PC-3 (cell line): ENCODE measurements at regions not wholly inside any gene's neighbourhood (a gene's known extent, or its start where the extent isn't known, plus 50 kb on each side); places are given as distances from the start of the nearest gene placed in this dataset.

Experiments used
- ATAC-seq: fragments of 200-7000 bp; cut with Tn5 transposase; 2 replicates; pipeline ENCODE4 v1.9.1; 2020; ENCODE audit warnings: mild to moderate bottlenecking, moderate library complexity
- BruUV-seq: library from RNA; stranded (reverse); fragments of 400-500 nt; replicated peaks from 2 replicates; lab custom pipeline; 2021; lab: Mats Ljungman, UMichigan
- CTCF ChIA-PET: fragments of 300-600 bp; sonication (Branson Sonifier 250); formaldehyde crosslinking; loops from one replicate; lab custom pipeline; 2022; ENCODE audit warnings: antibody characterized with exemption; lab: Charles Lee
- POLR2A ChIA-PET: fragments of 300-600 bp; sonication (Branson Sonifier 250); formaldehyde crosslinking; loops from one replicate; lab custom pipeline; 2022; ENCODE audit warnings: antibody characterized with exemption; ENCODE audit not compliant: unreplicated experiment; lab: Charles Lee
- DNase-seq: peaks from one replicate; pipeline ENCODE4 v3.0.0-alpha.2; 2015
- H2AFZ ChIP-seq: fragments of 300-600 bp; sonication (generic); 2 replicates; pipeline ENCODE4 v1.6.0; 2016; ENCODE audit warnings: antibody characterized with exemption, low read length
- H3F3A ChIP-seq: fragments of 300-600 bp; sonication (generic); one replicate; pipeline ENCODE4 v1.6.0; 2017; ENCODE audit warnings: antibody characterized with exemption, low read length, control low read depth, mild to moderate bottlenecking; ENCODE audit not compliant: unreplicated experiment
- H3K27ac ChIP-seq: fragments of 300-600 bp; sonication (generic); 2 replicates; pipeline ENCODE4 v1.5.1; 2016; ENCODE audit warnings: mild to moderate bottlenecking, low read length
- H3K27me3 ChIP-seq: fragments of 300-600 bp; sonication (generic); 2 replicates; pipeline ENCODE4 v1.6.1; 2016; ENCODE audit warnings: low read length, mixed read lengths
- H3K36me3 ChIP-seq: fragments of 300-600 bp; sonication (generic); 2 replicates; pipeline ENCODE4 v1.6.1; 2016; ENCODE audit warnings: low read depth, mixed run types, low read length, mixed read lengths
- H3K4me1 ChIP-seq: fragments of 300-600 bp; sonication (generic); 2 replicates; pipeline ENCODE4 v1.5.1; 2016; ENCODE audit warnings: low read length; ENCODE audit not compliant: insufficient read depth
- H3K4me2 ChIP-seq: fragments of 300-600 bp; sonication (generic); 2 replicates; pipeline ENCODE4 v1.6.0; 2016; ENCODE audit warnings: low read length
- H3K4me3 ChIP-seq: fragments of 300-600 bp; sonication (generic); 2 replicates; pipeline ENCODE4 v1.5.1; 2016; ENCODE audit warnings: mild to moderate bottlenecking, low read length, mixed read lengths
- H3K79me2 ChIP-seq: fragments of 300-600 bp; sonication (generic); 2 replicates; pipeline ENCODE4 v1.6.1; 2017; ENCODE audit warnings: low read length, mixed read lengths
- H3K9ac ChIP-seq: fragments of 300-600 bp; sonication (generic); 2 replicates; pipeline ENCODE4 v1.6.0; 2016; ENCODE audit warnings: mild to moderate bottlenecking, low read length
- H3K9me2 ChIP-seq: fragments of 300-600 bp; sonication (generic); replicated peaks from 2 replicates; pipeline ENCODE4 v1.6.1; 2016; ENCODE audit warnings: mixed run types, low read length, mixed read lengths
- H3K9me3 ChIP-seq: fragments of 300-600 bp; sonication (generic); 2 replicates; pipeline ENCODE4 v1.6.1; 2016; ENCODE audit warnings: low read length, mixed read lengths
- H4K20me1 ChIP-seq: fragments of 300-600 bp; sonication (generic); 2 replicates; pipeline ENCODE4 v1.6.1; 2016; ENCODE audit warnings: low read length, mixed read lengths
- EZH2 ChIP-seq: fragments of 300-600 bp; sonication (generic); IDR thresholded peaks from one replicate; pipeline ENCODE4 v1.6.1; 2017; ENCODE audit warnings: antibody characterized with exemption, mild to moderate bottlenecking, low read length; ENCODE audit not compliant: unreplicated experiment
- EZH2phosphoT487 ChIP-seq: fragments of 300-600 bp; sonication (generic); IDR thresholded peaks from 2 replicates; pipeline ENCODE4 v1.6.1; 2018; ENCODE audit warnings: mild to moderate bottlenecking, antibody characterized with exemption, low read length, borderline replicate concordance
- intact Hi-C: fragments of 100-400 bp; cut with micrococcal nuclease; formaldehyde crosslinking; loops from 2 replicates; pipeline ENCODE4 v1.9.0; 2023
- TF ChIP-seq, protein P1 (sequence below): fragments of 300-600 bp; sonication (generic); conservative IDR thresholded peaks from 2 replicates; pipeline ENCODE4 v1.5.1; 2017; ENCODE audit warnings: antibody characterized with exemption, low read depth, mild to moderate bottlenecking, low read length

DNA sequence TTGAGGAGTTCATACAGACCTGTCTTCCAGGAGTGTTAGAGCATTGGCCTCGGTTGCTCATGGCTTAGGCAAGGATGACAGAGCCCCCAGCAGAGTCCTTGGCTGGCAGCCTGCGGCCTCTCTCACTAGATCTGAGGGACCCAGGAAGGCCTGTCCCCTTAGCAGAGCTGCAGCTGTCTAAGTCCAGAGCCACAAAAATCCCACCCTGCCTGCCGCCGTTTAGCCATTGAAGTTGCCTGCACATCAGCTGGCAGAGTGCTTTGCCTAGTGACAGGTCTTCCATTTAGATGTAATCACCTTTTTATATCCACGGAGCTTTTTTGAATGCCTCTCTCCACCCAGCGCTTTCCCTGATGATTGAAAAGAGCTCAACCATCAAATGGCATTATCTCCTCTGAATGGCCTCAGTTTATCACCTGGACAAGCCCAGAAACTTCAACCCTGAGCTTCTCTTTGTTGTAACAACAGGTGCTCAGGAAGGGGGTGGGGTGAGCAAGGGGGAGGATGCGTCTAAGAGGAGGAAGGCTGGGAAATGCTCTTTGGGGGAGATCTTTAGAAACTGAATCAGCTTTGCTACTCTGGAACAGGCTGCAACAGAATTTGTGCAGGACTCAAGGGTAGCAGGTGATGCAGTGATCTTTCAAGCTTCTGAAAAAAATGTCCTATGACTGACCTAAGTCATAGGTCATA lies 71.9 kb downstream of the TNP1 start:
- H3K36me3 ChIP-seq: no peaks in the 10 kb centered on the region
- no peak overlapping the region for H3K4me3 ChIP-seq
- BruUV-seq: no TSS peak
- no peaks in the 10 kb centered on the region for H3K79me2 ChIP-seq
- H3K4me1 ChIP-seq: no peaks in the 10 kb centered on the region
- intact Hi-C loops: no loop called here
- H3K27me3 ChIP-seq: no peaks in the 10 kb centered on the region
- TF ChIP-seq EZH2phosphoT487 (no peak), EZH2 (no peak)
- TF ChIP-seq, protein P1, sequence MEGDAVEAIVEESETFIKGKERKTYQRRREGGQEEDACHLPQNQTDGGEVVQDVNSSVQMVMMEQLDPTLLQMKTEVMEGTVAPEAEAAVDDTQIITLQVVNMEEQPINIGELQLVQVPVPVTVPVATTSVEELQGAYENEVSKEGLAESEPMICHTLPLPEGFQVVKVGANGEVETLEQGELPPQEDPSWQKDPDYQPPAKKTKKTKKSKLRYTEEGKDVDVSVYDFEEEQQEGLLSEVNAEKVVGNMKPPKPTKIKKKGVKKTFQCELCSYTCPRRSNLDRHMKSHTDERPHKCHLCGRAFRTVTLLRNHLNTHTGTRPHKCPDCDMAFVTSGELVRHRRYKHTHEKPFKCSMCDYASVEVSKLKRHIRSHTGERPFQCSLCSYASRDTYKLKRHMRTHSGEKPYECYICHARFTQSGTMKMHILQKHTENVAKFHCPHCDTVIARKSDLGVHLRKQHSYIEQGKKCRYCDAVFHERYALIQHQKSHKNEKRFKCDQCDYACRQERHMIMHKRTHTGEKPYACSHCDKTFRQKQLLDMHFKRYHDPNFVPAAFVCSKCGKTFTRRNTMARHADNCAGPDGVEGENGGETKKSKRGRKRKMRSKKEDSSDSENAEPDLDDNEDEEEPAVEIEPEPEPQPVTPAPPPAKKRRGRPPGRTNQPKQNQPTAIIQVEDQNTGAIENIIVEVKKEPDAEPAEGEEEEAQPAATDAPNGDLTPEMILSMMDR: no peak
- H2AFZ ChIP-seq: no peak overlapping the region
- no peaks in the 10 kb centered on the region for H3K9me3 ChIP-seq
- no peak overlapping the region for H3K9ac ChIP-seq
- H3K4me2 ChIP-seq: no peak overlapping the region
- H3F3A ChIP-seq: no peaks in the 10 kb centered on the region
- no peak for ATAC-seq
- no peaks in the 10 kb centered on the region for H3K9me2 ChIP-seq
- ChIA-PET CTCF (no interaction called here), POLR2A (no interaction called here)
- H3K27ac ChIP-seq: no peak overlapping the region
- no peaks in the 10 kb centered on the region for H4K20me1 ChIP-seq
- no peak for DNase-seq

DNA sequence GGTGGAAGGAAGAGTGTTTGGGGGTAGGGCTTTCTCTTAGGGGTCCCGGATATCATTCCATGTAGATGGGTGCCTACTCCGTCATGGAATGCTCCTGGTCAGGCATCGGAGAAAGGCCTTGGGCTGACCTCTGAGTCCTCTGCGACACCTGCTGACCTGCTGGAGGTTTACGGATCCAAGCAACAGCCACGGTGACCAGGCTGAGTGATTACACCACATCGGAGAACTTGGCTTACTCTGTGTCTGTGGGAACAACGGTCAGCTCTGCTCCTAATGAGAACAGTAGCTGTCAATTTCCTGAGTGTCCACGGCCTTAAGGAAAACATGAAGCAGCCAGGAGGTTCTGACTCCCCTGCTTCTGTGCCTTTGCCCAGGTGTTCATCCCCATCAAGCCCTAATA lies 73.2 kb downstream of the TNP1 start:
- H3K27me3 ChIP-seq: no peaks in the 10 kb centered on the region
- no peaks in the 10 kb centered on the region for H4K20me1 ChIP-seq
- no peak overlapping the region for H3K4me3 ChIP-seq
- H3K27ac ChIP-seq: no peak overlapping the region
- TF ChIP-seq EZH2phosphoT487: no peak
- TF ChIP-seq, protein P1: no peak
- no peak for TF ChIP-seq EZH2
- ChIA-PET CTCF (no interaction called here), POLR2A (no interaction called here)
- H2AFZ ChIP-seq: no peak overlapping the region
- H3K9me2 ChIP-seq: no peaks in the 10 kb centered on the region
- no peaks in the 10 kb centered on the region for H3K79me2 ChIP-seq
- no peak overlapping the region for H3K4me2 ChIP-seq
- H3K36me3 ChIP-seq: no peaks in the 10 kb centered on the region
- no peaks in the 10 kb centered on the region for H3K4me1 ChIP-seq
- H3K9me3 ChIP-seq: no peaks in the 10 kb centered on the region
- no peak overlapping the region for H3K9ac ChIP-seq
- ATAC-seq (no peak), DNase-seq (no peak)
- intact Hi-C loops: no loop called here
- no peaks in the 10 kb centered on the region for H3F3A ChIP-seq
- BruUV-seq: no TSS peak

DNA sequence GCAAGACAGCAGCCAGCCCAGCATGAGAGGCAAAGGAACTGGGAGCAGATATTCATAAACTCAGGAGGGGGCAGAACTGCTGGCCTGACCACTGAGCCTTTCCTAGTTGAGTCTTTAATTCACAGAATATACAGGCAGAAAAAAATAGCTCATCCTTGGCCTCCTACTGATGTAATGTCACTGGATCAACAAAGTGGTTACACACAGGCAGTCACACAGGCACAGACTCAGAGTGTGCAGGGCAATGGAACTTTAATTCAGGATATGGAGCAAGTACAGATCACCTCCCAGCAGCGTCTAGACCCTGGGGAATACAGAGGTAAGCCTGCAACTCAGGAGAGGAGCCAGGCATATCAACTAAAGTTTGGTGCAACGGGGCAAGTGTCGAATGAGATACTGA lies 75.4 kb downstream of the TNP1 start:
- TF ChIP-seq EZH2phosphoT487: no peak
- TF ChIP-seq, protein P1: no peak
- TF ChIP-seq EZH2: no peak
- Histone ChIP-seq H3F3A (no peaks in the 10 kb centered on the region), H4K20me1 (no peaks in the 10 kb centered on the region), H3K9me3 (no peaks in the 10 kb centered on the region), H3K9ac (no peak overlapping the region), H3K27ac (no peak overlapping the region), H3K79me2 (no peaks in the 10 kb centered on the region), H3K4me3 (no peak overlapping the region), H3K36me3 (no peaks in the 10 kb centered on the region), H3K9me2 (no peaks in the 10 kb centered on the region), H3K4me2 (no peak overlapping the region), H3K27me3 (no peaks in the 10 kb centered on the region), H2AFZ (no peak overlapping the region), H3K4me1 (no peaks in the 10 kb centered on the region)
- no peak for DNase-seq
- intact Hi-C loops: no loop called here
- POLR2A ChIA-PET: no interaction called here
- no TSS peak for BruUV-seq
- no peak for ATAC-seq
- CTCF ChIA-PET: no interaction called here
